ENCODE measurements at regions not wholly inside any gene's neighbourhood (a gene's known extent, or its start where the extent isn't known, plus 50 kb on each side); places are given as distances from the start of the nearest gene placed in this dataset.

DNA sequence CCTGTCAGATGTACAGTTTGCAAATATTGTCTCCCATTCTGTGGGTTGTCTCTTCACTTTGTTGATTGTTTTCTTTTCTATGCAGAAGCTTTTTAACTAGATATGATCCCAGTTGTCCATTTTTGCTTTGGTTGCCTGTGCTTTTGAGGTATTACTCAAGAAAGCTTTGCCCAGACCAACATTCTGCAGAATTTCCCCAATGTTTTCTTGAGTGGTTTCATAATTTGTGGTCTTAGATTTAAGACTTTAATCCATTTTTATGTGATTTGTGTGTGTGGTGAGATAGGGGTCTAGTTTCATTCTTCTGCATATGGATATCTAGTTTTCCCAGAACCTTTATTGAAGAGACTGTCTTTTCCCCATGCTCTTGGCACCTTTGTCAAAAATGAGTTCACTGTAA is 116.9 kb downstream of the DUSP10 start:
- intact Hi-C loops (cut with DNase I): no loop called here
- Histone ChIP-seq H3K4me1 (ENCODE audit: insufficient read depth) (no peaks in the 10 kb centered on the region), H3K27me3 (no peaks in the 10 kb centered on the region), H3K36me3 (no peaks in the 10 kb centered on the region), H3K4me3 (no peak overlapping the region), H3K9me3 (no peaks in the 10 kb centered on the region), H3K27ac (no peak overlapping the region)
- no peak for DNase-seq
- TF ChIP-seq, protein P1, sequence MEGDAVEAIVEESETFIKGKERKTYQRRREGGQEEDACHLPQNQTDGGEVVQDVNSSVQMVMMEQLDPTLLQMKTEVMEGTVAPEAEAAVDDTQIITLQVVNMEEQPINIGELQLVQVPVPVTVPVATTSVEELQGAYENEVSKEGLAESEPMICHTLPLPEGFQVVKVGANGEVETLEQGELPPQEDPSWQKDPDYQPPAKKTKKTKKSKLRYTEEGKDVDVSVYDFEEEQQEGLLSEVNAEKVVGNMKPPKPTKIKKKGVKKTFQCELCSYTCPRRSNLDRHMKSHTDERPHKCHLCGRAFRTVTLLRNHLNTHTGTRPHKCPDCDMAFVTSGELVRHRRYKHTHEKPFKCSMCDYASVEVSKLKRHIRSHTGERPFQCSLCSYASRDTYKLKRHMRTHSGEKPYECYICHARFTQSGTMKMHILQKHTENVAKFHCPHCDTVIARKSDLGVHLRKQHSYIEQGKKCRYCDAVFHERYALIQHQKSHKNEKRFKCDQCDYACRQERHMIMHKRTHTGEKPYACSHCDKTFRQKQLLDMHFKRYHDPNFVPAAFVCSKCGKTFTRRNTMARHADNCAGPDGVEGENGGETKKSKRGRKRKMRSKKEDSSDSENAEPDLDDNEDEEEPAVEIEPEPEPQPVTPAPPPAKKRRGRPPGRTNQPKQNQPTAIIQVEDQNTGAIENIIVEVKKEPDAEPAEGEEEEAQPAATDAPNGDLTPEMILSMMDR (IDR thresholded peaks at IDR 0.05): no peak
- TF ChIP-seq POLR2A (IDR thresholded peaks at IDR 0.05): no peak
- TF ChIP-seq EP300 (IDR thresholded peaks at IDR 0.05): no peak

DNA sequence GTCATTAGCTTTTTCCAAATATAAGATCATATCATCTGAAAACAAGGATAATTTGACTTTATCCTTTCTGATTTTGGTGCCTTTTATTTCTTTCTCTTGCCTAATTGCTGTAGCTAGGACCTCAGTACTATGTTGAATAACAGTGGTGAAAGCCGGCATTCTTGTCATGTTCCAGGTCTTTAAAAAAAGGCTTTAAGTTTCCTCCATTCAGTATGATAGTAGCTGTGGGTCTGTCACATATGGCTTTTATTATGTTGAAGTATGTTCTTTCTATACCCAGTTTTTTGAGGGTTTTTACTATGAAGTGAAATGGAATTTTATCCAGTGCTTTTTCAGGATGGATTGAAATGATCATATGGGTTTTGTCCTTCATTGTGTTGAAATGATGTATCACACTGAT is 115.8 kb downstream of the DUSP10 start:
- H3K4me1 ChIP-seq (ENCODE audit: insufficient read depth): no peaks in the 10 kb centered on the region
- intact Hi-C loops (cut with DNase I): no loop called here
- no peaks in the 10 kb centered on the region for H3K9me3 ChIP-seq
- WGBS, 3 donors: 95 to 100% (median 98%) methylated on average over 1 of the region's 1 CpG
- no peak for DNase-seq
- H3K27me3 ChIP-seq: no peaks in the 10 kb centered on the region
- H3K27ac ChIP-seq: no peak overlapping the region
- H3K36me3 ChIP-seq: no peaks in the 10 kb centered on the region
- H3K4me3 ChIP-seq: no peak overlapping the region
- no peak for TF ChIP-seq EP300 (IDR thresholded peaks at IDR 0.05)
- TF ChIP-seq, protein P1 (IDR thresholded peaks at IDR 0.05): no peak
- no peak for TF ChIP-seq POLR2A (IDR thresholded peaks at IDR 0.05)

DNA sequence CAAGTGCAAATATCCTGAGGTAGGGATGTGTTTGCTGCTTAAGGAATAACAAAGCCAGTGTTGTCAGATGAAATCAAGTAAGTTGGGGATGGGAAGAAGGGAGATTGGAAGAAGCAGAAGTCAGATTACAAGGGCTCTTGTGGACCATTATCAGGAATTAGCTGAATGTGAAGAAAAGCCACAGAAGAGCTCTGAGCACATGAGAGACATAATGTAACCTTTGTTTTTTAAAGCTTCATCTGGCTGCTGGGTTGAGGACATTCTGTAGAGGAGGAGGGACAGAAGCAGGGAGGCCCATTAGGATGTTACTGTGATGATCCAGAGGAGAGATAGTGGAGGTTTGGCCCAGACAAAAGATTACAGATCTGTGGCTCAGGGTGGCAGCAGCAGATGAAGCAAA is 111.7 kb downstream of the DUSP10 start:
- H3K27me3 ChIP-seq: no peaks in the 10 kb centered on the region
- DNase-seq: no peak
- peaks cover 3% of the 10 kb centered on the region for H3K4me1 ChIP-seq (ENCODE audit: insufficient read depth)
- no peak for TF ChIP-seq EP300 (IDR thresholded peaks at IDR 0.05)
- TF ChIP-seq POLR2A (IDR thresholded peaks at IDR 0.05): no peak
- TF ChIP-seq, protein P1 (IDR thresholded peaks at IDR 0.05): no peak
- no peaks in the 10 kb centered on the region for H3K36me3 ChIP-seq
- intact Hi-C loops (cut with DNase I): no loop called here
- no peak overlapping the region for H3K27ac ChIP-seq
- no peak overlapping the region for H3K4me3 ChIP-seq
- H3K9me3 ChIP-seq: no peaks in the 10 kb centered on the region

DNA sequence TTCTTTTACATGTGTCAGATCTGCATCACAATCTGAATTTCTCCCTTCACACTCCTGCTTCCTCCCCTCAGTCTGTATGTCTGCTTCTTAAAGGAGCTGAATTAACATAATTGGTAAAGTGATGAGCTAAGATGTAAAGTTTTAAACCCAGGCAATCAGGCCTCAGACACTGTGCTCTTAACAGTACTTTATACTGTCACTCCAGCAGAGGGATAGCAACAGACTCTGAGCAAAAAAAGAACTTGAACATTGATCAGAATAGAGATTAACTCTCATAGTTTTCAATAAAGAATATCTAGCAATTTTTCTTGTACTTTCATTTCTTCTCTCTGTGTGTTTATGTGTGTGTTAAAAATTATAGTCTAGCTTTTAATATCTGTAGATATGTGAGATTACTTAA is 110.3 kb downstream of the DUSP10 start:
- no peak overlapping the region for H3K4me3 ChIP-seq
- intact Hi-C loops (cut with DNase I): no loop called here
- TF ChIP-seq, protein P1 (IDR thresholded peaks at IDR 0.05): no peak
- TF ChIP-seq EP300 (IDR thresholded peaks at IDR 0.05) (no peak), POLR2A (IDR thresholded peaks at IDR 0.05) (no peak)
- no peak overlapping the region for H3K27ac ChIP-seq
- no peaks in the 10 kb centered on the region for H3K27me3 ChIP-seq
- H3K9me3 ChIP-seq: no peaks in the 10 kb centered on the region
- no peak for DNase-seq
- H3K4me1 ChIP-seq (ENCODE audit: insufficient read depth): peaks cover 3% of the 10 kb centered on the region
- no peaks in the 10 kb centered on the region for H3K36me3 ChIP-seq

DNA sequence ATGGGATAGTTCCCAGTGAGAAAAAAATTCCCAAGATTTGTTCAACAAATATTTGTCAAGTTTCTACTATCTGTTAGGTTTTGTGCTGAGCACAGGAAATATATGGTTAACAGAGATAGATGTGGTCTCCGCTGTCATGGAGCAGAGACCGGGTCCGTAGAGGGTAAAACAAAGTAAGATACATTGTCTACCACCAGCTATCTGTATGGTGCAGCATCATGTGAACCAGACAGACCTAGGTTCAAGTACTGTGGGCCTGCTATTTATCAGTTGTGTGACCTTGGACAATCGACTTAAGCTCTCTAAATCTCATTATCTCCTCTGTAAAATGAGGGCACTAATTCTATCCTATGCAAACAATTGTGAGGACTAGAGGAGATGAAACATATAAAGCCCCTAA is 109.8 kb downstream of the DUSP10 start:
- no peak overlapping the region for H3K4me3 ChIP-seq
- H3K27ac ChIP-seq: no peak overlapping the region
- H3K36me3 ChIP-seq: no peaks in the 10 kb centered on the region
- WGBS, 3 donors: 65 to 69% (median 67%) methylated on average over 4 of the region's 4 CpGs
- peaks cover 3% of the 10 kb centered on the region for H3K4me1 ChIP-seq (ENCODE audit: insufficient read depth)
- TF ChIP-seq POLR2A (IDR thresholded peaks at IDR 0.05) (no peak), EP300 (IDR thresholded peaks at IDR 0.05) (no peak)
- TF ChIP-seq, protein P1 (IDR thresholded peaks at IDR 0.05): no peak
- no peaks in the 10 kb centered on the region for H3K9me3 ChIP-seq
- no peaks in the 10 kb centered on the region for H3K27me3 ChIP-seq
- intact Hi-C loops (cut with DNase I): no loop called here
- no peak for DNase-seq
